ENCODE measurements at regions not wholly inside any gene's neighbourhood (a gene's known extent, or its start where the extent isn't known, plus 50 kb on each side); places are given as distances from the start of the nearest gene placed in this dataset.

DNA sequence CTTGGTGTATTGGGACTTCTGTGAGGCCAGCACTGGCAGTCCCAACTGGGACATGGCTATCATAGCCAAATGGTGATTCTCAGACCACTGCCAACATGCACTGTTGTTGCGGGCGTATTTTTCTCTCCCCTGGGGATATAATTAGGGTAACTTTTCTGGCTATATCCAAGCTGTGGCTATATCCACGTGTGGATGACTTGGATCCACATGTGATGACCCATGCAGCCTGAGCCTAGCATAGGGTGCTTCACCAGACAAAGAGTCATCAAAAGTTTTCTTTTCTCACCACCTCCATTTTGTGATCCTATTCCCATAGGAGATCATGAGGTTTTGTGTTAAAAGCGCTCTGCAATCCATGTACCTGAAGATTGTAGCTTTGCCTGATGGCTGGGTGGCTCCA is 51.2 kb upstream of the CSF3R start:
- TF ChIP-seq CTCF (IDR thresholded peaks at IDR 0.05): no peak
- no peak for TF ChIP-seq POLR2A (IDR thresholded peaks at IDR 0.05)

All from prostate gland (tissue), 2 donors.